H54 (cell line): ENCODE measurements at regions not wholly inside any gene's neighbourhood (a gene's known extent, or its start where the extent isn't known, plus 50 kb on each side); places are given as distances from the start of the nearest gene placed in this dataset.
"Not testable (repeated sequence)": the region's sequence is repeated elsewhere in the genome, so short reads cannot be mapped to it uniquely, and the experiment has no call there.

Source experiments
- DNase-seq: peaks from one replicate; pipeline ENCODE4 v3.0.0; 2011; ENCODE audit warnings: low spot score, mixed read lengths; ENCODE audit not compliant: insufficient read length
- FAIRE-seq: peaks from 3 replicates; lab custom pipeline; 2011; peaks lifted over from hg19 to GRCh38; lab: Jason Lieb, UNC
- POLR2A ChIP-seq: IDR thresholded peaks from 2 replicates; pipeline ENCODE4 v1.6.1; 2011; ENCODE audit warnings: low read depth, mild to moderate bottlenecking, low read length

- no peak for FAIRE-seq
- no peak for DNase-seq
- TF ChIP-seq POLR2A: no peak
These were observed 83.1 kb upstream of the TOX2 start for GRCh38 chr20:43831481-43832065.

GRCh38 chr20:43830883-43831282 is 83.8 kb upstream of the TOX2 start:
- no peak for DNase-seq
- TF ChIP-seq POLR2A: no peak
- no peak for FAIRE-seq

GRCh38 chr20:43829951-43830690 is 84.5 kb upstream of the TOX2 start:
- no peak for DNase-seq
- no peak for TF ChIP-seq POLR2A
- FAIRE-seq: no peak

GRCh38 chr20:43827940-43828562 is 86.6 kb upstream of the TOX2 start:
- no peak for TF ChIP-seq POLR2A
- FAIRE-seq (no peak), DNase-seq (no peak)

- not testable (repeated sequence) for FAIRE-seq, DNase-seq
These were observed 87.7 kb upstream of the TOX2 start for GRCh38 chr20:43826943-43827342.

- no peak for TF ChIP-seq POLR2A
These were observed 89.1 kb upstream of the TOX2 start for GRCh38 chr20:43825581-43825980.

GRCh38 chr20:43825051-43825402 is 89.6 kb upstream of the TOX2 start:
- DNase-seq (no peak), FAIRE-seq (no peak)
- no peak for TF ChIP-seq POLR2A

More at GRCh38 chr20:43825581-43825980, 89.1 kb upstream of the TOX2 start:
- FAIRE-seq: no peak
- no peak for DNase-seq

- TF ChIP-seq POLR2A: no peak
- FAIRE-seq (no peak), DNase-seq (no peak)
These were observed 90.2 kb upstream of the TOX2 start for GRCh38 chr20:43824309-43825050.

- no peak for TF ChIP-seq POLR2A
- FAIRE-seq: no peak
- no peak for DNase-seq
These were observed 92.9 kb upstream of the TOX2 start for GRCh38 chr20:43821795-43822194.

GRCh38 chr20:43820731-43821330 is 93.8 kb upstream of the TOX2 start:
- FAIRE-seq: no peak
- TF ChIP-seq POLR2A: no peak

GRCh38 chr20:43812216-43812615 is 85.4 kb upstream of the GTSF1L start:
- TF ChIP-seq POLR2A: no peak
- DNase-seq (no peak), FAIRE-seq (no peak)

More at GRCh38 chr20:43820731-43821330, 93.8 kb upstream of the TOX2 start:
- DNase-seq: no peak

- no peak for TF ChIP-seq POLR2A
- no peak for FAIRE-seq
- no peak for DNase-seq
These were observed 82.5 kb upstream of the GTSF1L start for GRCh38 chr20:43809206-43809819.

- no peak for FAIRE-seq
- TF ChIP-seq POLR2A: no peak
- DNase-seq: no peak
These were observed 78.0 kb upstream of the GTSF1L start for GRCh38 chr20:43804781-43805180.
